HEK293 (cell line): ENCODE measurements at regions not wholly inside any gene's neighbourhood (a gene's known extent, or its start where the extent isn't known, plus 50 kb on each side); places are given as distances from the start of the nearest gene placed in this dataset.

Source experiments
- ZNF23 ChIP-seq: fragments of 450-650 bp; formaldehyde crosslinking; IDR thresholded peaks from 2 replicates; pipeline ENCODE4 v1.5.1; 2016; ENCODE audit warnings: missing biosample characterization, missing genetic modification characterization, borderline replicate concordance
- TF ChIP-seq, protein P1 (sequence below): sonication (generic); formaldehyde crosslinking; IDR thresholded peaks from 2 replicates; pipeline ENCODE4 v1.8.1; 2022; ENCODE audit warnings: mild to moderate bottlenecking, moderate library complexity, missing genetic modification reagents

DNA sequence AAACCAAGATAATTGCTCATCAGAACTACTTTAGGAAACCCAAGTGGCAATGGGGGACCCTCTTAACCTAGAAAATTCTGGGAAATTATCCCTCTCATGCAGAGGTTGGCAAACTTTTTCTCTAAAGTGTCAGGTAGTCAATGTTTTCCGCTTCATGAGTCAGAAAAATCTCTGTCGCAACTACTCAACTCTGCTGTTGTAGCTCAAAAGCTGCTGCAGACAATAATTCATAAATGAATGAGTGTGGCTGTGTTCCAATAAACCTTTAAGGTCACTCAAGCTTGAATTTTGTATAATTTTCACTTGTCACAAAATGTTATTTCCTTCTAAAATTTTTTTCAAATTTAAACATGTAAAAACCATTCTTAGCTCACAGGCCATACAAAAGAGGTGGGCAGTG lies 193.4 kb upstream of the MID1 start:
- TF ChIP-seq, protein P1, sequence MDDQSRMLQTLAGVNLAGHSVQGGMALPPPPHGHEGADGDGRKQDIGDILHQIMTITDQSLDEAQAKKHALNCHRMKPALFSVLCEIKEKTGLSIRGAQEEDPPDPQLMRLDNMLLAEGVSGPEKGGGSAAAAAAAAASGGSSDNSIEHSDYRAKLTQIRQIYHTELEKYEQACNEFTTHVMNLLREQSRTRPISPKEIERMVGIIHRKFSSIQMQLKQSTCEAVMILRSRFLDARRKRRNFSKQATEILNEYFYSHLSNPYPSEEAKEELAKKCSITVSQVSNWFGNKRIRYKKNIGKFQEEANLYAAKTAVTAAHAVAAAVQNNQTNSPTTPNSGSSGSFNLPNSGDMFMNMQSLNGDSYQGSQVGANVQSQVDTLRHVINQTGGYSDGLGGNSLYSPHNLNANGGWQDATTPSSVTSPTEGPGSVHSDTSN = no peak
- TF ChIP-seq ZNF23 (tag by site-specific recombination) = no peak
